ENCODE measurements at regions not wholly inside any gene's neighbourhood (a gene's known extent, or its start where the extent isn't known, plus 50 kb on each side); places are given as distances from the start of the nearest gene placed in this dataset.

GRCh38 chr12:94025756-94026155 lies 122.6 kb upstream of the PLXNC1 start:
- no peaks in the 10 kb centered on the region for H3K4me1 ChIP-seq (ENCODE audit: control insufficient read depth, insufficient read depth, low read length)
- peaks cover 36% of the 10 kb centered on the region for H3K9me3 ChIP-seq (ENCODE audit: control insufficient read depth, low read length)
- Mint-ChIP-seq H3K9me3 (peaks cover 34% of the 10 kb centered on the region), H3K4me3 (no peak overlapping the region), H3K4me1 (no peaks in the 10 kb centered on the region), H3K27ac (no peak overlapping the region), H3K36me3 (ENCODE audit: low read depth) (no peaks in the 10 kb centered on the region), H3K27me3 (ENCODE audit: insufficient read depth) (no peaks in the 10 kb centered on the region)
- no peaks in the 10 kb centered on the region for H3K27me3 ChIP-seq (ENCODE audit: control insufficient read depth, insufficient read depth, low read length, poor library complexity, severe bottlenecking)
- WGBS, 2 experiments (ENCODE audit: insufficient coverage in 1 of 2, insufficient read length in 1 of 2): 90 to 100% methylated on average over 1 of the region's 1 CpG
- H3K4me3 ChIP-seq (ENCODE audit: low read length): no peak overlapping the region
- H3K9ac ChIP-seq (ENCODE audit: extremely low read depth, low read length, poor library complexity, severe bottlenecking): no peak overlapping the region
- no peak overlapping the region for H3K27ac ChIP-seq (ENCODE audit: low read depth, low read length)
- H3K36me3 ChIP-seq (ENCODE audit: control insufficient read depth, insufficient read depth, low read length): no peaks in the 10 kb centered on the region
- DNase-seq: no peak
- TF ChIP-seq CTCF (conservative IDR thresholded peaks at IDR 0.05): no peak

- H3K36me3 ChIP-seq (ENCODE audit: control insufficient read depth, insufficient read depth, low read length): no peaks in the 10 kb centered on the region
- H3K9me3 ChIP-seq (ENCODE audit: control insufficient read depth, low read length): peaks cover 36% of the 10 kb centered on the region
- H3K4me3 ChIP-seq (ENCODE audit: low read length): no peak overlapping the region
- H3K27me3 ChIP-seq (ENCODE audit: control insufficient read depth, insufficient read depth, low read length, poor library complexity, severe bottlenecking): no peaks in the 10 kb centered on the region
- TF ChIP-seq CTCF (conservative IDR thresholded peaks at IDR 0.05): no peak
- no peaks in the 10 kb centered on the region for H3K4me1 ChIP-seq (ENCODE audit: control insufficient read depth, insufficient read depth, low read length)
- Mint-ChIP-seq H3K4me3 (no peak overlapping the region), H3K36me3 (ENCODE audit: low read depth) (no peaks in the 10 kb centered on the region), H3K27me3 (ENCODE audit: insufficient read depth) (no peaks in the 10 kb centered on the region), H3K4me1 (no peaks in the 10 kb centered on the region), H3K9me3 (peaks cover 30% of the 10 kb centered on the region), H3K27ac (no peak overlapping the region)
- no peak overlapping the region for H3K27ac ChIP-seq (ENCODE audit: low read depth, low read length)
- no peak for DNase-seq
- H3K9ac ChIP-seq (ENCODE audit: extremely low read depth, low read length, poor library complexity, severe bottlenecking): no peak overlapping the region
These were observed 121.8 kb upstream of the PLXNC1 start for GRCh38 chr12:94026596-94026995.

GRCh38 chr12:94027561-94027960 lies 120.8 kb upstream of the PLXNC1 start:
- 90 to 100% methylated on average over 1 to 3 of the region's 3 CpGs for WGBS, 2 experiments (ENCODE audit: insufficient coverage in 1 of 2, insufficient read length in 1 of 2)
- peaks cover 23% of the 10 kb centered on the region for H3K9me3 Mint-ChIP-seq
- TF ChIP-seq CTCF (conservative IDR thresholded peaks at IDR 0.05): no peak
- no peak overlapping the region for H3K9ac ChIP-seq (ENCODE audit: extremely low read depth, low read length, poor library complexity, severe bottlenecking)
- no peaks in the 10 kb centered on the region for H3K4me1 Mint-ChIP-seq
- H3K36me3 Mint-ChIP-seq (ENCODE audit: low read depth): no peaks in the 10 kb centered on the region
- no peaks in the 10 kb centered on the region for H3K27me3 Mint-ChIP-seq (ENCODE audit: insufficient read depth)
- H3K27ac ChIP-seq (ENCODE audit: low read depth, low read length): no peak overlapping the region
- H3K4me1 ChIP-seq (ENCODE audit: control insufficient read depth, insufficient read depth, low read length): no peaks in the 10 kb centered on the region
- H3K27ac Mint-ChIP-seq: no peak overlapping the region
- no peak for DNase-seq
- peaks cover 32% of the 10 kb centered on the region for H3K9me3 ChIP-seq (ENCODE audit: control insufficient read depth, low read length)
- H3K36me3 ChIP-seq (ENCODE audit: control insufficient read depth, insufficient read depth, low read length): no peaks in the 10 kb centered on the region
- H3K4me3 ChIP-seq (ENCODE audit: low read length): no peak overlapping the region
- no peaks in the 10 kb centered on the region for H3K27me3 ChIP-seq (ENCODE audit: control insufficient read depth, insufficient read depth, low read length, poor library complexity, severe bottlenecking)
- H3K4me3 Mint-ChIP-seq: no peak overlapping the region

Data from endodermal cell (in vitro differentiated cells).